ENCODE measurements at regions not wholly inside any gene's neighbourhood (a gene's known extent, or its start where the extent isn't known, plus 50 kb on each side); places are given as distances from the start of the nearest gene placed in this dataset.

- TF ChIP-seq ZNF557 (CRISPR knock-in tag; IDR thresholded peaks at IDR 0.05) (no peak), YY1 (IDR thresholded peaks at IDR 0.05; ENCODE audit: insufficient read depth, insufficient replicate concordance, low read depth, low read length) (no peak)
Observed at GRCh38 chr13:70708775-70709174, 600.5 kb upstream of the KLHL1 start.
